Keratinocyte (primary cell): ENCODE measurements at regions not wholly inside any gene's neighbourhood (a gene's known extent, or its start where the extent isn't known, plus 50 kb on each side); places are given as distances from the start of the nearest gene placed in this dataset.

Experiments
- DNase-seq: peaks from one replicate; pipeline ENCODE4 v3.0.0-alpha.2; 2011; ENCODE audit warnings: low read depth, missing footprints, low spot score
- FAIRE-seq: peaks from 2 replicates; lab custom pipeline; 2011; peaks lifted over from hg19 to GRCh38; lab: Jason Lieb, UNC
- H2AFZ ChIP-seq: 2 replicates; pipeline ENCODE4 v1.6.0; 2012; ENCODE audit warnings: low read length, control low read depth, inconsistent platforms; ENCODE audit not compliant: control insufficient read depth
- H3K27ac ChIP-seq: 2 replicates; pipeline ENCODE4 v1.5.1; 2011; ENCODE audit warnings: low read length; ENCODE audit not compliant: control insufficient read depth, insufficient read depth
- H3K27me3 ChIP-seq: 3 replicates; pipeline ENCODE4 v1.6.0; 2011; ENCODE audit warnings: low read length; ENCODE audit not compliant: control insufficient read depth, insufficient read depth; ENCODE audit errors: extremely low read depth
- H3K36me3 ChIP-seq, 2 experiments: 2 replicates in 1 of 2; 3 replicates in 1 of 2; pipeline ENCODE4 v1.5.1; 2011; ENCODE audit warnings: low read length in 2 of 2, mild to moderate bottlenecking in 1 of 2; ENCODE audit not compliant: control insufficient read depth in 2 of 2, insufficient read depth in 2 of 2; ENCODE audit errors: extremely low read depth in 1 of 2
- H3K4me1 ChIP-seq: 3 replicates; pipeline ENCODE4 v1.5.1; 2011; ENCODE audit warnings: low read length; ENCODE audit not compliant: control insufficient read depth, insufficient read depth; ENCODE audit errors: extremely low read depth
- H3K4me2 ChIP-seq: 3 replicates; pipeline ENCODE4 v1.6.0; 2011; ENCODE audit warnings: low read depth, low read length; ENCODE audit not compliant: control insufficient read depth, insufficient read depth; ENCODE audit errors: extremely low read depth
- H3K4me3 ChIP-seq, 3 experiments: fragments of 200-600 bp in 1 of 3; sonication (generic) in 1 of 3; 2 replicates in 2 of 3; 3 replicates in 1 of 3; pipeline ENCODE4 v1.5.1; 2011 to 2016; ENCODE audit warnings: low read length in 3 of 3, mild to moderate bottlenecking in 3 of 3, control low read depth in 2 of 3, inconsistent platforms in 1 of 3, low read depth in 1 of 3, mixed read lengths in 1 of 3, mixed run types in 1 of 3, moderate library complexity in 1 of 3; ENCODE audit not compliant: control insufficient read depth in 2 of 3, insufficient read depth in 2 of 3; ENCODE audit errors: extremely low read depth in 1 of 3
- H3K79me2 ChIP-seq: 2 replicates; pipeline ENCODE4 v1.6.0; 2012; ENCODE audit warnings: low read length; ENCODE audit not compliant: control insufficient read depth, insufficient read depth
- H3K9ac ChIP-seq: 3 replicates; pipeline ENCODE4 v1.6.0; 2011; ENCODE audit warnings: low read length; ENCODE audit not compliant: control insufficient read depth, insufficient read depth; ENCODE audit errors: extremely low read depth
- H3K9me1 ChIP-seq: 3 replicates; pipeline ENCODE4 v1.6.0; 2011; ENCODE audit warnings: low read length; ENCODE audit not compliant: control insufficient read depth, insufficient read depth; ENCODE audit errors: extremely low read depth
- H3K9me3 ChIP-seq: 2 replicates; pipeline ENCODE4 v1.5.1; 2012; ENCODE audit warnings: low read depth, low read length; ENCODE audit not compliant: control insufficient read depth
- H4K20me1 ChIP-seq: 3 replicates; pipeline ENCODE4 v1.6.0; 2011; ENCODE audit warnings: low read length; ENCODE audit not compliant: control insufficient read depth, insufficient read depth; ENCODE audit errors: extremely low read depth
- CTCF ChIP-seq, 3 experiments: IDR thresholded peaks in 1 of 3; conservative IDR thresholded peaks in 1 of 3; optimal IDR thresholded peaks in 1 of 3; 2 replicates in 2 of 3; 3 replicates in 1 of 3; pipeline versions ENCODE3 to v1.5.1; 2011; ENCODE audit warnings: low read length in 3 of 3, mild to moderate bottlenecking in 3 of 3, moderate library complexity in 2 of 3, control low read depth in 1 of 3, inconsistent platforms in 1 of 3; ENCODE audit not compliant: insufficient read depth in 2 of 3; ENCODE audit errors: extremely low read depth in 1 of 3
- EZH2 ChIP-seq: IDR thresholded peaks from one replicate; pipeline ENCODE4 v1.6.1; 2012; ENCODE audit warnings: inconsistent platforms, mild to moderate bottlenecking, low read length, moderate library complexity
- dilution Hi-C: fragments of 300-500 bp; cut with MboI; formaldehyde crosslinking; loops from one replicate; pipeline ENCODE4 v1.7.0; 2020; ENCODE audit warnings: low sequenced_read_pairs; ENCODE audit not compliant: extremely low pct_ligation_motif_present

GRCh38 chr2:78864205-78864604 is 161.3 kb upstream of the REG3G start:
- Histone ChIP-seq H2AFZ (no peak overlapping the region), H3K4me2 (no peak overlapping the region), H3K9me3 (no peaks in the 10 kb centered on the region), H3K4me1 (no peaks in the 10 kb centered on the region), H3K9me1 (no peaks in the 10 kb centered on the region), H4K20me1 (no peaks in the 10 kb centered on the region), H3K4me3 (no peak overlapping the region), H3K27me3 (no peaks in the 10 kb centered on the region), H3K9ac (no peak overlapping the region), H3K27ac (no peak overlapping the region), H3K79me2 (no peaks in the 10 kb centered on the region), H3K36me3 (no peaks in the 10 kb centered on the region)
- DNase-seq (no peak), FAIRE-seq (no peak)
- dilution Hi-C loops = no loop called here
- TF ChIP-seq CTCF (optimal IDR thresholded peaks at IDR 0.05 in 1 of 3, IDR thresholded peaks at IDR 0.05 in 1 of 3, conservative IDR thresholded peaks at IDR 0.05 in 1 of 3; ENCODE audit: extremely low read depth in 1 of 3, insufficient read depth in 2 of 3, low read length in 3 of 3) (no peak), EZH2 (no peak)

DNA sequence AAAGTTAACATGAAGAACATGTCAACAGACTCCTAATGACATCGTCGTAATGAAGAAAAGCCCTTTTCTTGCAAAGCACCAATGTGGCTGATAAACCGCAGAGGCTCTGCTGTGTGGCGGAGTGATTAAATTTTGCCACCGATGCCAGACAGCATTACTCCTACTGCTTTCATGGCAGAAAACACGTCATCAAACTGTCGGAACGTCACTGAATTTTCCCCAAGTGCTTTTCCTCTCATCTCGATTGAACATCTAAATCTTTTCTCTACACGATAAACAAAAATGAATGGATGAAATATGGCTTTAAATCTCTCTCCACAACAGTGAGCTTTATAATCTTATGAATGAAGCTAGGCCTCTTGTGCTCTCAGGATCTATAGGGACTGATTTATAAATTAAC is 159.8 kb upstream of the REG3G start:
- H3K4me1 ChIP-seq = no peaks in the 10 kb centered on the region
- no peaks in the 10 kb centered on the region for H3K79me2 ChIP-seq
- H3K27me3 ChIP-seq = no peaks in the 10 kb centered on the region
- H3K9me3 ChIP-seq = no peaks in the 10 kb centered on the region
- H2AFZ ChIP-seq = no peak overlapping the region
- FAIRE-seq = no peak
- H3K9me1 ChIP-seq = no peaks in the 10 kb centered on the region
- no peak for DNase-seq
- no peaks in the 10 kb centered on the region for H4K20me1 ChIP-seq
- dilution Hi-C loops = no loop called here
- no peak overlapping the region for H3K27ac ChIP-seq
- no peaks in the 10 kb centered on the region for H3K36me3 ChIP-seq
- H3K9ac ChIP-seq = no peak overlapping the region
- H3K4me2 ChIP-seq = no peak overlapping the region
- H3K4me3 ChIP-seq = no peak overlapping the region
- TF ChIP-seq EZH2 (no peak), CTCF (optimal IDR thresholded peaks at IDR 0.05 in 1 of 3, IDR thresholded peaks at IDR 0.05 in 1 of 3, conservative IDR thresholded peaks at IDR 0.05 in 1 of 3; ENCODE audit: extremely low read depth in 1 of 3, insufficient read depth in 2 of 3, low read length in 3 of 3) (no peak)
